Bronchial epithelial cell (primary cell): ENCODE measurements at regions not wholly inside any gene's neighbourhood (a gene's known extent, or its start where the extent isn't known, plus 50 kb on each side); places are given as distances from the start of the nearest gene placed in this dataset.
A peak's percentile ranks its signal among the peaks of the same experiment; 100 is the strongest.

ENCODE experiments used
- DNase-seq: peaks from one replicate; pipeline ENCODE4 v3.0.0-alpha.2; 2010; ENCODE audit warnings: low read depth
- FAIRE-seq: peaks from 2 replicates; lab custom pipeline; 2011; peaks lifted over from hg19 to GRCh38; lab: Jason Lieb, UNC
- H3K27me3 ChIP-seq: 2 replicates; pipeline ENCODE4 v1.5.1; 2011; ENCODE audit warnings: low read length; ENCODE audit not compliant: control insufficient read depth, insufficient read depth
- H3K36me3 ChIP-seq: 2 replicates; pipeline ENCODE4 v1.5.1; 2011; ENCODE audit warnings: low read length; ENCODE audit not compliant: control insufficient read depth, insufficient read depth
- H3K4me3 ChIP-seq: 2 replicates; pipeline ENCODE4 v1.5.1; 2011; ENCODE audit warnings: mild to moderate bottlenecking, low read depth, low read length, control low read depth
- TF ChIP-seq, protein P1 (sequence below): IDR thresholded peaks from 2 replicates; pipeline ENCODE4 v1.5.1; 2011; ENCODE audit warnings: mild to moderate bottlenecking, moderate library complexity, low read length, control low read depth, inconsistent platforms; ENCODE audit not compliant: insufficient read depth, severe bottlenecking

DNA sequence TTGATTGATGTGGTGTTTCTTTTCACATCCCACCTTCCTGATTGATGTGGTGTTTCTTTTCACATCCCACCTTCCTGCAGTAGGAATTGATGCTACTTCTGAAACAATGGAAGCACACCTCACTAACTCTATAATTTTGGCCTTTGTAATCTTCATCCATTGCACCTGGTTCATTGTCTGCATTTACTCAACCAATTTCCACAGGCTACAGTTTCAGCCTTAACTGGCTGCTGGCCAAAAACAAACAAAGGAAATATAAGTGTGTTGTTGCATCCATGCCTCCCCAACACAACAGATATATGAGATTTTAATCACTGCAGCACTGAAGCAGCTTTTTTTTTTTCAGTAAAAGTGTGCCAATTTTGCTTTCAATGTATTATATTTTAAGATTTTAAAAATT, 867.6 kb upstream of the PCDH7 start:
- FAIRE-seq (no peak), DNase-seq (no peak)
- H3K36me3 ChIP-seq = no peaks in the 10 kb centered on the region
- H3K4me3 ChIP-seq = no peak overlapping the region
- H3K27me3 ChIP-seq = no peaks in the 10 kb centered on the region
- TF ChIP-seq, protein P1, sequence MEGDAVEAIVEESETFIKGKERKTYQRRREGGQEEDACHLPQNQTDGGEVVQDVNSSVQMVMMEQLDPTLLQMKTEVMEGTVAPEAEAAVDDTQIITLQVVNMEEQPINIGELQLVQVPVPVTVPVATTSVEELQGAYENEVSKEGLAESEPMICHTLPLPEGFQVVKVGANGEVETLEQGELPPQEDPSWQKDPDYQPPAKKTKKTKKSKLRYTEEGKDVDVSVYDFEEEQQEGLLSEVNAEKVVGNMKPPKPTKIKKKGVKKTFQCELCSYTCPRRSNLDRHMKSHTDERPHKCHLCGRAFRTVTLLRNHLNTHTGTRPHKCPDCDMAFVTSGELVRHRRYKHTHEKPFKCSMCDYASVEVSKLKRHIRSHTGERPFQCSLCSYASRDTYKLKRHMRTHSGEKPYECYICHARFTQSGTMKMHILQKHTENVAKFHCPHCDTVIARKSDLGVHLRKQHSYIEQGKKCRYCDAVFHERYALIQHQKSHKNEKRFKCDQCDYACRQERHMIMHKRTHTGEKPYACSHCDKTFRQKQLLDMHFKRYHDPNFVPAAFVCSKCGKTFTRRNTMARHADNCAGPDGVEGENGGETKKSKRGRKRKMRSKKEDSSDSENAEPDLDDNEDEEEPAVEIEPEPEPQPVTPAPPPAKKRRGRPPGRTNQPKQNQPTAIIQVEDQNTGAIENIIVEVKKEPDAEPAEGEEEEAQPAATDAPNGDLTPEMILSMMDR = no peak

DNA sequence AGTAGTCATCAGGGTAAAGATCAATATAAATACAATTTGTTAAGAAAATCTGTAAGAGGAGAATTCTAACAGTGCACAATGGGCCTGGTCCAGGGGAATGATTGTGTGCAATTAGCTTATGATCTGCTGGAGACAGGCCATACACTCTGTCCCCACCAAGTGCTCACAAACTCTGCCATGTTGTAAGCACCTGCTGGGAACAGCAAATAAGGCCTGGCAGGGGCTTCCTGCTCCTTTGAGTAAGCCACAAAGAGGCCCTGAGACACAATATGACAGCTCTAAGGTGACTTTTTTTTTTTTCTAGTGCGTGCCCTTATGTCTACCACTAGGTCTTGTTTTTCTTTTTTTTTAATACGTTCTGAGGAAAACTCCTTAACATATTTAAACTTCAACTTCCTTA, 866.3 kb upstream of the PCDH7 start:
- Histone ChIP-seq H3K27me3 (no peaks in the 10 kb centered on the region), H3K36me3 (no peaks in the 10 kb centered on the region), H3K4me3 (no peak overlapping the region)
- FAIRE-seq (no peak), DNase-seq (no peak)
- TF ChIP-seq, protein P1 = no peak

DNA sequence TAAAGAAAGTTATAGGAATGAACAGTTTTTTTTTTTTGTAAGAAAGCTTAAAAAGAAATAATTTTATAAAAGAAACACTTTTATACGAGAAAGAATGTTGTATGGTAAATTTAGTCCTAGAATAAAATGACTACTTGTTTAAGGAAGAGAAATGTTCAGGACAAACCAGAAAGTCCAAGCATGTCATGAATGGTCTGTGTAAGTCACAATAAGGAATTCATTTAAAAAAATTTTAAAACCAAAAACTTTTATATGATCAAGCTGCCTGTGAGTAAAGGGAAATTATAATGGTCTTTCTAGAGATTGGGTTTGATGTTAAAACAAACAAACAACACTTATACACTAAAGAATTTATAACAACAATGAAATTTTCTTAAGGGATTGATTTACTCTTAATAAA, 858.9 kb upstream of the PCDH7 start:
- H3K4me3 ChIP-seq = no peak overlapping the region
- DNase-seq (no peak), FAIRE-seq (no peak)
- H3K36me3 ChIP-seq = no peaks in the 10 kb centered on the region
- no peaks in the 10 kb centered on the region for H3K27me3 ChIP-seq
- TF ChIP-seq, protein P1 = no peak

DNA sequence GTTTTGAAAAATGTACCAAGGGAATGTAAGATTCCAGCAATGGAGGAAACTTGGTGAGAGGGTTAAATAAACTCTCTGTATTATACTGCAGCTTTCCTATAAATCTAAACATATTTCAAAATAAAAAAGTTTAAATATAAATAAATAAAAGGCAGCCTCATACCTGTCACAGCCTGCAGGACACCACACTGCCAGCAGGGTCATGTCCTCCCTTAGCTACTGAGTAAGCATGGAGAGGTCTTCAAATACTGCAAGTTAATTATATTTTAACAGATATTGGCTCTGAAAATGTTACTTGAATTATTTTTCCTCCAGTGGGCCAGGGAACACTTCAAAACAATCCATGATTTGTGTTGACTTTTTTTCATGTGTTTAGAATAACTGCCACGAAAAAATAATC, 852.8 kb upstream of the PCDH7 start:
- TF ChIP-seq, protein P1 = no peak
- no peaks in the 10 kb centered on the region for H3K36me3 ChIP-seq
- DNase-seq (no peak), FAIRE-seq (no peak)
- H3K4me3 ChIP-seq = no peak overlapping the region
- H3K27me3 ChIP-seq = no peaks in the 10 kb centered on the region

DNA sequence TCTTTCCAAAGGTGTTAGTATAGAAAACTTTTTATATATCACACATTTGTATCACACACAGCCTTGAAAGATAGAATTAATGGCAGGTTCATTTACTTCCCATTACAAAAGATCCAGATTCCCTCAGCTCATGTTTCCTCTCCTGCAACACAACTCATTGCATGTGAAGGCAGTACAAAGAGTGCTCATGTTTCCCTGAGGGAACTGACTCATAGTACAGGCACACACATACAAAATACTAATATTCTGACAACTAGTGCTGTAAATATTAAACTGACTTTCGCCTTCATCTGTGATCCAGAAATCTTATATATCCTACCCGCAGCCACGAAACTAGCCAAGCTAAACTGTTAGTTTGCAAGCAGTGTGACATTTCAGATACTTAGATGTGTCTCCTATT, 819.8 kb upstream of the PCDH7 start:
- FAIRE-seq (no peak), DNase-seq (peak; percentile 50)
- Histone ChIP-seq H3K27me3 (no peaks in the 10 kb centered on the region), H3K4me3 (no peak overlapping the region), H3K36me3 (no peaks in the 10 kb centered on the region)
- TF ChIP-seq, protein P1 = no peak

DNA sequence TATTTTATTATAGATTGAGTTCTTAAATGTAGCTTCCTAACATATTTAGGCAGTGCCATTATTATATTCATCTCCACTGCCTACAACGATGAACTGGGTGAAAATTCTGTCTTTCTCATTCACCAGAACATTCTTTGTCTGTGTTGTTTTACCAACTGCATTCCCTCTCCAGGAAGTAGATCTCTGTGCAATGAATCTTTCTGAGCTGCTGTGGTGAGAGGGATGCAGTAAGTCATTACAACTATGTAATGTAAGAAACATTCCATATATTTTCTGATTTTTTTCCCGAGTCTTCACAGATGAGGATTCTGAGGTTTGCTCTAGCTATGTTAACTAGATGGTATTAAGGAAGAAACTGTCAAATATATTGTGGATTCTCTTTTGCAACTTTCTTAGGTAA, 811.9 kb upstream of the PCDH7 start:
- H3K4me3 ChIP-seq = no peak overlapping the region
- no peak for DNase-seq
- no peak for FAIRE-seq

More for the DNA sequence above, 811.9 kb upstream of the PCDH7 start:
- no peaks in the 10 kb centered on the region for H3K27me3 ChIP-seq
- TF ChIP-seq, protein P1 = no peak
- no peaks in the 10 kb centered on the region for H3K36me3 ChIP-seq
